ENCODE measurements at regions not wholly inside any gene's neighbourhood (a gene's known extent, or its start where the extent isn't known, plus 50 kb on each side); places are given as distances from the start of the nearest gene placed in this dataset.

DNA sequence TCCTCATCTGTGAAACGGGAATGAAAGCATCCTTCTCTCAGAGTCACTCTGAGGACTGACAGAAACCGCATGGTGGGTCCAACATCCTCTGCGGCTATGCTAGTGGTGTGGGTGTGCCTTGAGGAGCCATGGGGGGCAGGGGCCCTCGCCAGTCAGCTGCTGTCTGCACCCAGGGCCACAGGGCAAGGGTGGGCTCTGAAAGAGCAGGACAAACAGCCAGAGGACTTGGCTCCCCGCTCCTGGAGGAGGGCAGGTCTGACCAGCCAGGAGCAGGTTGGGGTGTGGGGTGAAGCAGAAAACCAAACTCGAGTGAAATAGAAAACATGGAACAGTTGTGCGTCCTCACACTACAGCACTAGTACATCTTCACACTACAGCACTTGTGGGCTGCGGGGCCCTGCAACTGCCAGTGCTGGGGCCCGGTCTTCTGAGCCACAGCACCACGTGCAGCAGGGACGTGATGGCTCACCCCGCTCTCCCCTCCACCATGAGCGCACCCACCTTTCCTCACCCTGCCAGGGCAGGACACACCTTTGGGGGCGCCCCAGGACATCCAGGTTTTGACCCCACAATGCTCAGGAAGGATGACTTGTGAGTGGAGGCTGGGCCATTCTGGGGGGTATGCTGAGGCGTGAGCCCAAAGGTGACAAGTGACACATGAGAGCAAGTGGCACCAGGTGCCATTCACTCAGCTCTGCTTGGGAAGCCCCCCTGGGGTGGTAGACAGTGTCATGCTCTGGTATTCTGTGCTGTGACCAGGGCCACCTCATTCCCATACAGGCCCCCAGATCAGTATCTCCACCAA lies 96.1 kb upstream of the RET start:
- peak; percentile 55 for DNase-seq (ENCODE audit: low spot score)
- intact Hi-C loops (cut with DNase I), result no loop called here

DNA sequence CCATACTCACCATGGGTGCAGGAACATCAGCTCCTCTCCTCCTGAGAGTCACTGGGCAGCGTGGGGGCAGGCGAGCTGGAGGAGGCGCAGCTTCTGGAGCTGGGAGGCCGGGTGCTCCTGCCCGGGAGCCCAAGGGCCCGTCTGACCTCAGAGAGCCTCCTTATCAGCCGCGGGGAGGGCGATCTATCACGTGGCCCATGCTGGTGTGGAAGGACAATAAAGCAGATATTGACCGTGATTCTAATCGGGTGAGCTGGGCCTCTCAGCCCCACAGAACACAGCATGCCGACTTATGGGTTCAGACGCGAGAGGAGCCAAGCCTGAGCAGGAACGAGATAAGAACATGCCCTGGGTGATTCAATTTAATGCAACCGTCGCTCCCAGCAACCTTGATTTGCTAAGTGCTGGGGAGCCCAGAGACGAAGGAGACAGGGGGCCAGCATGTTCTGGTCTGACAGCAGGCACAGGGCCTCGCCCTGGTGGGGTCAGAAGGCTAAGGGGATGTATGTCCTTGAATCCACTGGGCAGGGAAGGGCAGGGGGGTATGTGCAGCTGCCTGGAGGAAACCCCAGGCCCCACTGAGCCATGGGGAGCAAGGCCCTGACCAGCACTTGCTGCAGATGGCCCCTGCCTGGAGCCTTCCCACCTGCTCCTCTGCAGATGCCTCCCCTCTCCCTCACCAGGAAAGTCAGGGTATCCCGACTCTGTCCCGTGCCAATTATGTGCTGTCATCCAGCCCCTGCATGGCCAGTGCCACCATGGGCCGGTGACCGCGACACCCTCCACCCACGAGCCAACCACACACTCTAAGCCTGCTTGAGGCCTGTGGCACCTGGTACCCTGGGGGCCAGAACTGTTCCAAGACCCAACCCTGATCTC lies 95.3 kb upstream of the RET start:
- peak; percentile 75 for DNase-seq (ENCODE audit: low spot score)
- intact Hi-C loops (cut with DNase I), result no loop called here

- intact Hi-C loops (cut with DNase I), result no loop called here
- peak; percentile 63 for DNase-seq (ENCODE audit: low spot score)
Observed at GRCh38 chr10:42982891-42983506, 93.9 kb upstream of the RET start.

- DNase-seq (ENCODE audit: low spot score), result peak; percentile 51
- intact Hi-C loops (cut with DNase I), result no loop called here
Observed at GRCh38 chr10:42983591-42983990, 93.3 kb upstream of the RET start.

DNA sequence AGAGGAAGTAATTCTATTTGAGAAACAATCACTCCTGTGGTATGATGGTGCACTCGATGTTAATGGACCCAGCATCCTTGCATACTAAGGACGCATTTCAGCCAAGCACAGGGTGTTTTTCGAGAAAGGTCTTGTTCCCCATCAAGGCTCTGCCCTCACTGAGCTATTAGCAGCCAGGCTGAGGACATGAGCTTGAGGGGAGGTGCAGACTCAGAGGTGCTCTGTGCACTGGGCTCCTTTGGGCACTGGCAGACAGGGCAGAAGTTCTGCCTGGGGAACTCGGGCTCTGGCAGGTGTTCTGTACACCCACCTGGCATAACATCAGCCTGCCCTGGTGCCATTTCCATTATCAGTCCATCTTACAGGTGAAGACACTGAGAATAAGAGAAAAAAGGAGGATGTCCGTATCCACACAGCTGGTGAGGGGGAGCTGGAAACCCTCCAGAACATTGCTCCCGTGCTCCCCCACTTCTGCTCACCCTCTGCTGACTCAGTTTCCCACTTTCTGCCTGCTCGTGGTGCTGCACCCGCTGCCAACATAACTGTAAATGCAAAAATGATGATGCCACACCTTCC lies 92.7 kb upstream of the RET start:
- no peak for DNase-seq (ENCODE audit: low spot score)
- intact Hi-C loops (cut with DNase I), result no loop called here

GRCh38 chr10:42984761-42985325 lies 92.0 kb upstream of the RET start:
- intact Hi-C loops (cut with DNase I), result no loop called here
- DNase-seq (ENCODE audit: low spot score), result peak; percentile 58

DNA sequence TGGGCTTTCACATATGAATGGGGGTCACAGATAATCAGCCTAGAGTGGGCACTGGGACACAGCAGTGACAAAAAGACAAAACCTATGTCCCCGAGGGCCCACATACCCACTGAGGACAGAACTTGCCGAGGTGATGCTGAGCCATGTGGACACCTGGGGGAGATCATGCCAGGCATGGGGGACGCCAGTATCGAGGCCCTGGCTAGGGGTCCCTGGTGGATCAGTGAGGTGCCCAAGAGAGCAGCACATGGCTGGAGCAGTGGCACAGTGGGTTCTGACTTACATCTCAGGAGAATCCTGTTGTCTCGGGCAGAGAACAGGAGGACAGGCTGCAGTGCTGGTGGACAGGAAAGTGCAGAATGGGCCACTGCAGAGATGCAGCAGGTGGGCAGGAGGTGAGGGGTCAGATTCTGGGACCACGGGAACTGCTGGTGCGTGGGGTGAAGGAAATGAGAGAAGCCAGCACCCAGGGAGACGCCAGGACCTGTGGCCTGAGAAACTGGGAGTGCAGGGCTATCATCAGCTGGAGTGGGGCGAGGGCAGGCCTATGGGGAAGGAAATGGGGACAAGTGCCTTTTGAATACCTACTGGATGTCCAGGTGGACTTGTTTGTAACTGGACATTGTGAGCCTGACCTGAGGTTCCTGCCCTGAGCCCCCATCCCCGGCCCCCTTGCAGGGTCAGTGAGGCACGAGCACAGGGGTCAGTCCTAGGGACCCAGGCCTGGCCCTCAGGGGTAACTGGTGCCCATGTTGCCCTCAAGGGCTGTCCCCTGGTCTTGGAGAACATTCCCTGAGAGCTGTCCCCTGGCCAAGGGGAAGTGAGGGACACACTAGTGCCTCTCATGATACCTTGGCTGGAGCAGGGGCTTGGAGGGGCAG lies 91.2 kb upstream of the RET start:
- intact Hi-C loops (cut with DNase I), result no loop called here
- DNase-seq (ENCODE audit: low spot score), result peak; percentile 62

DNA sequence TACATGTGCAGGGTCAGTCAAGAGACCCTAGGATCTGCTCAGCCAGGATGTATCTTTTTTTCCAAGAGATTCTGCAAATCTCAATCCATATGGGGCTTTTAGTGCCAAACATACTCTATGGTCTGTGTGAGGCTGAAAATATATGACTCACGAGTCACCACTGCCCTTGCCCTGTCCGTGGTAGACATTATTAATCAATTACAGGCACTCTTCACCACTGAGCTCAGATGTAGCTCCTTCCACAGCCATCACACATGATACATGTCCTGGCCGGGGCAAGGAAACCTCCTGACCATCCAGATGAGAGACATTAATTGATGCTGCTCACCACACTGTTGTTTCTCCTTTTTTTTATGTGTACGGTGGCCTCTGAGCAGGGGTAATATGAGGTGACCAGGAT lies 90.2 kb upstream of the RET start:
- DNase-seq (ENCODE audit: low spot score), result no peak
- intact Hi-C loops (cut with DNase I), result no loop called here

- DNase-seq (ENCODE audit: low spot score), result peak; percentile 72
- intact Hi-C loops (cut with DNase I), result no loop called here
Observed at GRCh38 chr10:42987121-42987541, 89.7 kb upstream of the RET start.

GRCh38 chr10:42987575-42987974 lies 89.3 kb upstream of the RET start:
- DNase-seq (ENCODE audit: low spot score), result no peak
- intact Hi-C loops (cut with DNase I), result no loop called here

GRCh38 chr10:42988069-42988468 lies 88.8 kb upstream of the RET start:
- intact Hi-C loops (cut with DNase I), result no loop called here
- DNase-seq (ENCODE audit: low spot score), result no peak

DNA sequence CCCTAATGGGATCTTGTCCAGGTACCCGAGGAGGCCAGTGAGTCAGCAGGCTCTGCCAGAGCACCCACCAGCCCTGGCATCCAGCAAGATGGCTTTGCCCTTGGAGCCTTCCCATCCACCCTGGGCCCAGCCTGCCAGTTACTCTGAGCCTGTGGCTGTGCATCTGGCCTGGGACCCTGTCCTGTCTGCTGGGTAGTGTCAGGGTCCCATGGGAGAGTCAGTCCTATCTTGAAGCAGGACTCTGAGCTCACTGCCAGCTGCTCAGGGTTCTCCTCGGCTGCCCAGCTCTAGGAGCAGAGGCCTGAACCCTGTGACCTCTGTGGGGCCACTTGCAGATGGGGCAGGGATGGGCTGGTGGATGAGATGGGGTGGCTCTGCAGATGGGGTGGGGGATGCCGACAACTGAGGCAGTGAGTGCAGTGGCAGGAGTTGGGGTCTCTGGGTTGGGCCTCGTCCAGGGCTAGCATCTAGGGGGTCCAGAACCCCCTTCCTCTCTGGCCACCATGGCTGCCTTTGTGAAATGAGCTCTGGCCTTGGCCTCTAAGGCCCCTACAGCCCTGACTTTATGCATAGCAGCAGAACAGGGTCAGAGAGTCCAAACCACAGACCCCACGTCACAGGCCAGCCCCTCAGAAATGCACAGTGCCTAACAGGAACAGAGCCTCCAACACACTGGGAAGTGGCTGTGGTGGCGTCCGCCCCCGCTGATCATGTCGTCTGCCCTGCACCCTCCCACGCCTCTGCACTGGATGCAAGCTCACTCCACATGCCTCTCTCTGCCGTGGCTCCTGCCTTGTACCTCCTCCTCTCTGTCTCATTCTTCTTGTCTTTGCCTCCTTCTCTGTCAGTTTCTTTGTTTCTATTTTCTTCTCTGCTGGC lies 88.1 kb upstream of the RET start:
- DNase-seq (ENCODE audit: low spot score), result peak; percentile 69
- intact Hi-C loops (cut with DNase I), result no loop called here

DNA sequence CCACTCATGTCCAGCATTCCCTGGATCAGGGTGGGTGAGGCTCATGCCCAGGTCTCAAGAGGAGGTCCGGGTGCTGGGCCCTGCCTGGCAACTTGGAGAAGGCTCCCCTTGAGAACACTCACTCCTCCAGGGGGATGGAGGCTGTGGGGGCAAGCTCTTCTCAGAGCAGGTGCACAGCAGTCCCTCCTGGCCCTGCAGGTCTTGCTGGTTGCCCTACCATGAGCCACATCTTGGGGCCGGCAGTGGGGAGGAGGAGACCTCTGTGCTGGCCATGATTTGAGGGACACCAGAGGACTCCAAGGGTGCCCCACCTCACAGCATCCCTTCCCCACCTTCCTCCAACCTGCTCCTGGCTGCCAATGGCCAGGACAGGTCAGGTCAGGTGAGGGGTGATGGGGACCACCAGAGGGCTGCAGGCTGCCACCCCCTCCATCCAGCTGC lies 87.4 kb upstream of the RET start:
- intact Hi-C loops (cut with DNase I), result no loop called here
- peak; percentile 78 for DNase-seq (ENCODE audit: low spot score)

DNA sequence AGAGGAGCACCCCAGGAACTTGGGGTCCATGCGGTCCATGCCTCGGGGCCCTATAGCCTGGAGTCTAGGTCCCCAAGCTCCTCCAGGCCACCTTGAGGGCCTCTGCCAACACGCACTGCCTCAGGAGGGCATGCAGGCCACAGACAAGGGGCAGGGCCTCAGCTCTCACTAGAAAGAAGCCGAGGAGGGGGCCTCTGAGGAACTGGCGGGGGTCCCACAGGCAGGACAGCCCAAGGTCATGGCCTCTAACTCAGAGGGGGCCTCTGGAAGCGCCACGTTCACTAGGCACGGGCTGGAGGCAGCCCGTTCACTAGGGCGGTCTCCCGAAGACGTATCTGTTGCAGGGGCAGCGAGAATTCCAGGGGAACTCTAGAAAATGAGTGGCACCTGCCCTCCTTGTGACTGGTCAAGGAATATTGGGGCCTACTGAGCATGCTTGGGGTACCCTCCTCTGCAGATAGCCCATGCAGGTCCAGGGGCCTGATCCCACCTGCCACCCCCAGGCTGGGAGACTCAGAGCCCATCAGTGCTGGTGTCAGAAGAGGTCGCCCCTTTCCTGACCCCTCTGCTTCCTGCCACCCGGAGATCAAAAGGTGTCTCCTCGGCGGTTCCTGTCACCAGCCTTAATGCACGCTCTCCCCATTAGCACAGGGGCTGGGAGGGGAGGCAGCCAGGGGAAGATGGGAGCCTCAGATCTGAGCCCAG lies 86.7 kb upstream of the RET start:
- intact Hi-C loops (cut with DNase I), result no loop called here
- DNase-seq (ENCODE audit: low spot score), result peak; percentile 67

GRCh38 chr10:42990721-42991441 lies 86.0 kb upstream of the RET start:
- DNase-seq (ENCODE audit: low spot score), result peak; percentile 55
- intact Hi-C loops (cut with DNase I), result no loop called here

- intact Hi-C loops (cut with DNase I), result no loop called here
- DNase-seq (ENCODE audit: low spot score), result no peak
Observed at GRCh38 chr10:42991442-42992098, 85.3 kb upstream of the RET start.

Measured in posterior vena cava (tissue), 2 donors.